ENCODE measurements at regions not wholly inside any gene's neighbourhood (a gene's known extent, or its start where the extent isn't known, plus 50 kb on each side); places are given as distances from the start of the nearest gene placed in this dataset.

GRCh38 chr4:154107337-154107736 is 318.5 kb upstream of the SFRP2 start:
- TF ChIP-seq CTCF (IDR thresholded peaks at IDR 0.05) (no peak), POLR2A (IDR thresholded peaks at IDR 0.05) (no peak)

Data from lower leg skin (tissue), 3 donors.